Tibial nerve (tissue), 4 donors: ENCODE measurements at regions not wholly inside any gene's neighbourhood (a gene's known extent, or its start where the extent isn't known, plus 50 kb on each side); places are given as distances from the start of the nearest gene placed in this dataset.

Experiments used
- DNase-seq, 2 donors: peaks; one replicate each; pipeline ENCODE4 v3.0.0-alpha.2; 2019; ENCODE audit warnings: low spot score in 2 of 2
- H3K27ac ChIP-seq, 4 donors: fragments of 200-600 bp; sonication (generic) in 3 of 4; one replicate each; pipeline ENCODE4 v1.5.1; 2017 to 2019; ENCODE audit warnings: mild to moderate bottlenecking in 1 of 4
- H3K27me3 ChIP-seq, 2 donors: fragments of 200-600 bp; sonication (generic) in 1 of 2; one replicate each; pipeline versions ENCODE4 v1.5.1 to v1.6.0; 2017 to 2019
- H3K36me3 ChIP-seq, 3 donors: fragments of 200-600 bp; sonication (generic); one replicate each; pipeline ENCODE4 v1.5.1; 2018 to 2019
- H3K4me1 ChIP-seq, 4 donors: fragments of 200-600 bp; sonication (generic) in 3 of 4; one replicate each; pipeline ENCODE4 v1.5.1; 2017 to 2019
- H3K4me3 ChIP-seq, 4 donors: fragments of 200-600 bp; sonication (generic) in 3 of 4; one replicate each; pipeline ENCODE4 v1.5.1; 2017 to 2019; ENCODE audit warnings: mild to moderate bottlenecking in 1 of 4, moderate library complexity in 1 of 4
- H3K9me3 ChIP-seq, 4 donors: fragments of 200-600 bp; sonication (generic) in 3 of 4; one replicate each; pipeline ENCODE4 v1.5.1; 2017 to 2019
- EP300 ChIP-seq, 2 donors: sonication (generic); formaldehyde crosslinking; IDR thresholded peaks; one replicate each; pipeline ENCODE4 v1.6.1; 2017; ENCODE audit warnings: antibody characterized with exemption in 2 of 2, mild to moderate bottlenecking in 1 of 2
- POLR2A ChIP-seq, 2 donors: fragments of 450-650 bp; IDR thresholded peaks; one replicate each; pipeline ENCODE4 v1.6.1; 2017; ENCODE audit warnings: antibody characterized with exemption in 2 of 2, mild to moderate bottlenecking in 2 of 2, moderate library complexity in 2 of 2
- WGBS, 2 donors: methylation state at CpG; one replicate each; pipeline ENCODE4 v1.1.5; 2018; 5-methylcytosine and 5-hydroxymethylcytosine counted together
- TF ChIP-seq, protein P1 (sequence below), 5 experiments: fragments of 200-600 bp in 3 of 5; fragments of 450-650 bp in 2 of 5; sonication (generic) in 3 of 5; IDR thresholded peaks; one replicate each; pipeline ENCODE4 v1.5.1; 2016 to 2019; ENCODE audit warnings: antibody characterized with exemption in 5 of 5, mild to moderate bottlenecking in 3 of 5, moderate library complexity in 2 of 5

DNA sequence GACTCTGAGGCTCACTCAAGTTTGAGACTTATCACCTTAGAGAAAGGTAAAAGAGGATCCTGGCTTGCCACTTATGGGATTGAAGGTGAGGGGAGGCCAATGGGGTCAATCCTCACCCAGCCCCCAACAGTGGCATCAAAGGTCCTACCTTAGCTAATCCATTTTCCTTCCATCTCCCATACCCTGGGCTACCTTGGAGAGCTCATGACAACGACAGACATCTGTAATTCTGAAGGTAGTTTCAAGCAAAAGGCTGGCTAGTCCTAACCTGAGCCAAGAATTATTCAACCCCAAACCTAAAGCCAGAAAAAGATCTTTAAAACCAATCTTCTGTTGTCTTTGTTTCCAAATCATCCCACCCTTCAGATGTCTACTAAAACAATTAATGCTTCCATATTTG lies 179.2 kb upstream of the GHITM start:
- Histone ChIP-seq H3K4me3 (no peak overlapping the region), H3K9me3 (no peaks in the 10 kb centered on the region), H3K4me1 (no peaks in the 10 kb centered on the region), H3K36me3 (no peaks in the 10 kb centered on the region), H3K27ac (no peak overlapping the region), H3K27me3 (no peaks in the 10 kb centered on the region)
- no peak for DNase-seq
- TF ChIP-seq, protein P1, sequence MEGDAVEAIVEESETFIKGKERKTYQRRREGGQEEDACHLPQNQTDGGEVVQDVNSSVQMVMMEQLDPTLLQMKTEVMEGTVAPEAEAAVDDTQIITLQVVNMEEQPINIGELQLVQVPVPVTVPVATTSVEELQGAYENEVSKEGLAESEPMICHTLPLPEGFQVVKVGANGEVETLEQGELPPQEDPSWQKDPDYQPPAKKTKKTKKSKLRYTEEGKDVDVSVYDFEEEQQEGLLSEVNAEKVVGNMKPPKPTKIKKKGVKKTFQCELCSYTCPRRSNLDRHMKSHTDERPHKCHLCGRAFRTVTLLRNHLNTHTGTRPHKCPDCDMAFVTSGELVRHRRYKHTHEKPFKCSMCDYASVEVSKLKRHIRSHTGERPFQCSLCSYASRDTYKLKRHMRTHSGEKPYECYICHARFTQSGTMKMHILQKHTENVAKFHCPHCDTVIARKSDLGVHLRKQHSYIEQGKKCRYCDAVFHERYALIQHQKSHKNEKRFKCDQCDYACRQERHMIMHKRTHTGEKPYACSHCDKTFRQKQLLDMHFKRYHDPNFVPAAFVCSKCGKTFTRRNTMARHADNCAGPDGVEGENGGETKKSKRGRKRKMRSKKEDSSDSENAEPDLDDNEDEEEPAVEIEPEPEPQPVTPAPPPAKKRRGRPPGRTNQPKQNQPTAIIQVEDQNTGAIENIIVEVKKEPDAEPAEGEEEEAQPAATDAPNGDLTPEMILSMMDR (IDR thresholded peaks at IDR 0.05) = no peak
- no peak for TF ChIP-seq EP300 (IDR thresholded peaks at IDR 0.05)
- no peak for TF ChIP-seq POLR2A (IDR thresholded peaks at IDR 0.05)
- 80 to 83% methylated on average over 1 of the region's 1 CpG for WGBS, 2 donors

DNA sequence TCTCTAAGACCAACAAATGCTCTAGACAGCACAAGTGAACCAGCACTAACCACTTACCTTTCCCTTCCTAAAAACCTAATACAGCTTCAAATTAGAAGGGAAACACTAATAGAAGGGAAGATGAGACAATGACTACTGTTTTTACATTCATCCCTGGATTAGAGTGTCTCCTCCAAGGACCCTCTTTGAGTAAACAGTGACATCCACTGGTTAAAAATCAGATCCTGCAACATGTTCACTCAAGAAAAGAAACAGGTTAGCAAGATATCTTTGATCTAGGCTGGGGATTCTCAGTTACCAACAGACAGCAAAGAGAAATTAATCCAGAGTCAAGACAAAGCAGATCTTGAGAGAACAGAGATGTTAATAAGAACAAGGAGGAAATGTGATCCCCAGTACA lies 177.7 kb upstream of the GHITM start:
- no peak for DNase-seq

DNA sequence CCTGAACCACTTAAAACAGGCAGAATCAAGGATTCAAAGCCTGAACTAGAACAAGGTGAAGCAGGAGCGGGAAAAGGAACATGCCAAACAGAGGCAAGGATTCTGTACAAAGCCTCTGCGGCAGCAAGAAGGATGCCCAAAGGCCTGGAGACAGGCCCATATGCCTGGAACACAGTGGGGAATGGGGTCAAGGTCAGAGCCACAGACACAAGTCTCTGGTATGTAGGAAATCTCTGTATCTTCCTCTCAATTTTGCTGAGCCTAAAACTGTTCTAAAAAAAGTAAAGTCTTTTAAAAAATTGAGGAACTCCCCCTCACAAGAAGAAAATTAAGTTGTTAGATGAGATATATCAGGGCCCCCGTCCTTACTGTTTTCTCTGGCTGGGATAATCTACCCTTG lies 175.9 kb upstream of the GHITM start:
- no peak overlapping the region for H3K27ac ChIP-seq
- no peak for DNase-seq
- H3K4me3 ChIP-seq = no peak overlapping the region
- no peaks in the 10 kb centered on the region for H3K9me3 ChIP-seq
- H3K36me3 ChIP-seq = no peaks in the 10 kb centered on the region
- H3K27me3 ChIP-seq = no peaks in the 10 kb centered on the region
- TF ChIP-seq POLR2A (IDR thresholded peaks at IDR 0.05) (no peak), EP300 (IDR thresholded peaks at IDR 0.05) (no peak)
- no peaks in the 10 kb centered on the region for H3K4me1 ChIP-seq
- WGBS, 2 donors = 75 to 84% methylated on average over 3 of the region's 3 CpGs

More for the DNA sequence above, 177.7 kb upstream of the GHITM start:
- no peaks in the 10 kb centered on the region for H3K27me3 ChIP-seq
- TF ChIP-seq POLR2A (IDR thresholded peaks at IDR 0.05) = no peak
- TF ChIP-seq EP300 (IDR thresholded peaks at IDR 0.05) = no peak
- TF ChIP-seq, protein P1 (IDR thresholded peaks at IDR 0.05) = no peak
- no peaks in the 10 kb centered on the region for H3K4me1 ChIP-seq
- no peak overlapping the region for H3K4me3 ChIP-seq
- no peak overlapping the region for H3K27ac ChIP-seq
- no peaks in the 10 kb centered on the region for H3K36me3 ChIP-seq
- no peaks in the 10 kb centered on the region for H3K9me3 ChIP-seq

DNA sequence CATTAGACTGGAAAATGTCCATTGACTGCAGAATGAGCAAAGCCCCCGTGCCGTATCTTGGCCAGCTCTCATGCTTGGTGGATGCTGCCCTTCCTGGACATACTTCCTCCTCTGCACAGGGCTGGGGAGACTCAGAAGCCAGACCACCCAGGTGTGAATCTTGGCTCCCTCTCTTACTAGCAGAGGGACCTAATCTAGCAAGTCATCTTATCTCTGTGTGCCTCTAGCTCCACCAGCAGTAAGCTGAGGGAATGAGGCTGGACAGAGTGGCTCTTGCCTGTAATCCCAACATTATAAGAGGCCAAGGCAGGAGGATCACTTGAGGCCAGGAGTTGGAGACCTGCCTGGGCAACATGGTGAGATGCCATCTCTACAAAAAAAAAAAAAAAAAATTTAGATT lies 173.8 kb upstream of the GHITM start:
- H3K4me3 ChIP-seq = no peak overlapping the region
- no peaks in the 10 kb centered on the region for H3K27me3 ChIP-seq
- TF ChIP-seq, protein P1 (IDR thresholded peaks at IDR 0.05) = no peak
- TF ChIP-seq POLR2A (IDR thresholded peaks at IDR 0.05) (no peak), EP300 (IDR thresholded peaks at IDR 0.05) (no peak)
- H3K9me3 ChIP-seq = no peaks in the 10 kb centered on the region
- 6 to 18% methylated on average over 2 of the region's 2 CpGs for WGBS, 2 donors
- no peak overlapping the region for H3K27ac ChIP-seq
- no peak for DNase-seq
- H3K36me3 ChIP-seq = no peaks in the 10 kb centered on the region
- no peaks in the 10 kb centered on the region for H3K4me1 ChIP-seq

DNA sequence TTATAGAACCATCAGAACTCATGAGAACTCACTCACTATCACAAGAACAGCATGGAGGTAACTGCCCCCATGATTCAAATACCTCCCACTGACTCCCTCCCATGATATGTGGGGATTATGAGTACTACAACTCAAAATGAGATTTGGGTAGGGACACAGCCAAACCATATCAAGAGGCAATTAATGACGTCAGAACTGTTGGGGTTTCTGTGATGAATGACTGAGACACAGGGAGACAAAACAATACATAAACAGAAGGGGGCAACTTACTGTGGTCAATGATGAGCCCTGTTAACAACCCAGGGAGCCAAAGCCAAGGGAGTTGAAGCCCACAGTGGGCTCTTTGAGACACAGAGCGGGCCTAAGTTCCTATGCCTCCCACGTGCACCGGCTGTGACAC lies 171.3 kb upstream of the GHITM start:
- TF ChIP-seq EP300 (IDR thresholded peaks at IDR 0.05) (no peak), POLR2A (IDR thresholded peaks at IDR 0.05) (no peak)
- TF ChIP-seq, protein P1 (IDR thresholded peaks at IDR 0.05) = no peak
- no peak overlapping the region for H3K4me3 ChIP-seq
- 71 to 75% methylated on average over 4 of the region's 4 CpGs for WGBS, 2 donors
- no peaks in the 10 kb centered on the region for H3K9me3 ChIP-seq
- no peaks in the 10 kb centered on the region for H3K27me3 ChIP-seq
- DNase-seq = no peak
- H3K4me1 ChIP-seq = no peaks in the 10 kb centered on the region
- no peaks in the 10 kb centered on the region for H3K36me3 ChIP-seq
- H3K27ac ChIP-seq = no peak overlapping the region
